Trophoblast cell (in vitro differentiated cells and primary cell): ENCODE measurements at regions not wholly inside any gene's neighbourhood (a gene's known extent, or its start where the extent isn't known, plus 50 kb on each side); places are given as distances from the start of the nearest gene placed in this dataset.

Experiments
- DNase-seq, 2 donors: peaks; one replicate each; pipeline ENCODE4 v3.0.0-alpha.2; 2016
- H2AFZ ChIP-seq: 2 replicates; pipeline ENCODE4 v1.6.1; 2013; ENCODE audit warnings: low read length, moderate library complexity, mild to moderate bottlenecking; ENCODE audit not compliant: insufficient read depth, poor library complexity
- H2AK5ac ChIP-seq: 2 replicates; pipeline ENCODE4 v1.6.1; 2013; ENCODE audit warnings: mild to moderate bottlenecking, low read length
- H2BK120ac ChIP-seq: 2 replicates; pipeline ENCODE4 v1.6.1; 2013; ENCODE audit warnings: low read length, mild to moderate bottlenecking, moderate library complexity; ENCODE audit not compliant: insufficient read depth, poor library complexity
- H2BK12ac ChIP-seq: 2 replicates; pipeline ENCODE4 v1.6.1; 2013; ENCODE audit warnings: mild to moderate bottlenecking, low read length, moderate library complexity
- H2BK5ac ChIP-seq: 2 replicates; pipeline ENCODE4 v1.6.1; 2013; ENCODE audit warnings: low read length, low read depth, moderate library complexity, mild to moderate bottlenecking; ENCODE audit not compliant: poor library complexity
- H3K14ac ChIP-seq: 2 replicates; pipeline ENCODE4 v1.6.1; 2013; ENCODE audit warnings: mild to moderate bottlenecking, low read length
- H3K18ac ChIP-seq: 2 replicates; pipeline ENCODE4 v1.6.1; 2013; ENCODE audit warnings: mild to moderate bottlenecking, low read length
- H3K23ac ChIP-seq: 2 replicates; pipeline ENCODE4 v1.6.1; 2013; ENCODE audit warnings: low read length
- H3K27ac ChIP-seq: 2 replicates; pipeline ENCODE4 v1.5.1; 2013; ENCODE audit warnings: low read depth, mild to moderate bottlenecking, inconsistent platforms, low read length, moderate library complexity
- H3K27me3 ChIP-seq: 2 replicates; pipeline ENCODE4 v1.6.1; 2013; ENCODE audit warnings: inconsistent platforms, mild to moderate bottlenecking, low read length, moderate library complexity; ENCODE audit not compliant: insufficient read depth
- H3K36me3 ChIP-seq, 2 experiments: 1 replicate in 1 of 2; 2 replicates in 1 of 2; pipeline ENCODE4 v1.6.1; 2013; ENCODE audit warnings: low read length in 2 of 2, mild to moderate bottlenecking in 2 of 2, moderate library complexity in 1 of 2; ENCODE audit not compliant: insufficient read depth in 2 of 2, control insufficient read depth in 1 of 2
- H3K4ac ChIP-seq: 2 replicates; pipeline ENCODE4 v1.6.1; 2013; ENCODE audit warnings: low read depth, mild to moderate bottlenecking, low read length, moderate library complexity
- H3K4me1 ChIP-seq, 2 experiments: 1 replicate in 1 of 2; 2 replicates in 1 of 2; pipeline ENCODE4 v1.6.1; 2013; ENCODE audit warnings: low read length in 2 of 2, mild to moderate bottlenecking in 2 of 2, moderate library complexity in 1 of 2; ENCODE audit not compliant: insufficient read depth in 2 of 2, control insufficient read depth in 1 of 2
- H3K4me2 ChIP-seq: 2 replicates; pipeline ENCODE4 v1.6.1; 2013; ENCODE audit warnings: inconsistent platforms, mild to moderate bottlenecking, low read length, moderate library complexity
- H3K4me3 ChIP-seq: 2 replicates; pipeline ENCODE4 v1.5.1; 2013; ENCODE audit warnings: mild to moderate bottlenecking, low read depth, low read length, inconsistent platforms
- H3K79me1 ChIP-seq: one replicate; pipeline ENCODE4 v1.6.1; 2013; ENCODE audit warnings: low read length
- H3K79me2 ChIP-seq: 2 replicates; pipeline ENCODE4 v1.6.1; 2013; ENCODE audit warnings: low read length, mild to moderate bottlenecking; ENCODE audit not compliant: control insufficient read depth, insufficient read depth, poor library complexity
- H3K9ac ChIP-seq: 2 replicates; pipeline ENCODE4 v1.6.1; 2013; ENCODE audit warnings: mild to moderate bottlenecking, low read length
- H3K9me3 ChIP-seq: 2 replicates; pipeline ENCODE4 v1.6.1; 2013; ENCODE audit warnings: low read depth, mild to moderate bottlenecking, control low read depth, inconsistent platforms, low read length; ENCODE audit not compliant: insufficient read depth
- H4K12ac ChIP-seq: 2 replicates; pipeline ENCODE4 v1.6.1; 2013; ENCODE audit warnings: low read depth, mild to moderate bottlenecking, low read length, moderate library complexity
- H4K8ac ChIP-seq: 2 replicates; pipeline ENCODE4 v1.6.1; 2013; ENCODE audit warnings: low read depth, mild to moderate bottlenecking, low read length, moderate library complexity
- H4K91ac ChIP-seq: one replicate; pipeline ENCODE4 v1.6.1; 2013; ENCODE audit warnings: low read depth, mild to moderate bottlenecking, low read length, moderate library complexity
- WGBS: extraction: QIAGEN DNeasy Blood & Tissue Kit; methylation state at CpG from one replicate; pipeline ENCODE4 v1.1.7; 2013; ENCODE audit warnings: missing lambda C conversion rate; ENCODE audit not compliant: insufficient read length, insufficient coverage; ENCODE audit errors: extremely low coverage; 5-methylcytosine and 5-hydroxymethylcytosine counted together

GRCh38 chr1:4973341-4973740 is 318.9 kb downstream of the AJAP1 start:
- Histone ChIP-seq H4K91ac (no peak overlapping the region), H3K14ac (no peak overlapping the region), H2BK120ac (no peak overlapping the region), H4K8ac (no peak overlapping the region), H3K18ac (no peak overlapping the region), H3K79me1 (no peaks in the 10 kb centered on the region), H3K36me3 (no peaks in the 10 kb centered on the region), H3K4me1 (no peaks in the 10 kb centered on the region), H3K79me2 (no peaks in the 10 kb centered on the region), H3K4me2 (no peak overlapping the region), H2AK5ac (no peak overlapping the region), H3K4ac (no peak overlapping the region), H2AFZ (no peak overlapping the region), H3K9ac (no peak overlapping the region), H3K9me3 (peaks cover 2% of the 10 kb centered on the region), H4K12ac (no peak overlapping the region), H3K27ac (no peak overlapping the region), H2BK5ac (no peak overlapping the region), H3K27me3 (no peaks in the 10 kb centered on the region), H3K4me3 (no peak overlapping the region), H2BK12ac (no peak overlapping the region), H3K23ac (no peak overlapping the region)
- no peak for DNase-seq
- no CpG with 5 or more reads among the region's 10 CpGs for WGBS

DNA sequence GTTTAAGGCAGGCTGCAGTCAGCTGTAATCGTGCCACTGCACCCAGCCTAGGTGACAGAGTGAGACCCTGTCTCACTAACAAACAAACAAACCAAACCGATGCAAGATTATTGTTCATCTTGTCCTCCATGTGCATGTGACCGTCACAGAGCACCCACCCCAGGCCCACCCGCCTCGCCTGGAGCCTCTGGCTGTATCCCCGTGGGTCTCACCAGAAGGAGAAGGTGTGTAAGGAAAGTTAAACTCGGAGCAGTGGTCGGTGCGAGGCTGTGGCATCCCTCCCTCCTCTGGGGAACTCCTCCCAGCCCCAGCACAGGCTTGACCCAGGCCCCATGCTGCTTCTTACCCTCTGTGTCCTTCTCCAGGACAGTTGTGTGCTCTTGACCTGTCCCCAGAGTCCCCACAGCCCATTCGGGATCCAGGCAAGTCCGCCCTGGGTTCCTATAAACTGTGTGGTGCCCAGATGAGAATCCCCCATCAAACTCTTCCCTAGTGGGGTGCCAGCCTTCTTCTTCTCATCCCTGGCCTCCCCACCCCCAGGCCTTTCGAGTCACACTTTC is 318.4 kb downstream of the AJAP1 start:
- H3K27me3 ChIP-seq, result no peaks in the 10 kb centered on the region
- no peaks in the 10 kb centered on the region for H3K79me2 ChIP-seq
- H3K4me3 ChIP-seq, result no peak overlapping the region
- H3K4me2 ChIP-seq, result no peak overlapping the region
- H2BK120ac ChIP-seq, result no peak overlapping the region
- H4K12ac ChIP-seq, result no peak overlapping the region
- no peak overlapping the region for H2AK5ac ChIP-seq
- H3K9me3 ChIP-seq, result peaks cover 2% of the 10 kb centered on the region
- H2AFZ ChIP-seq, result no peak overlapping the region
- H3K9ac ChIP-seq, result no peak overlapping the region
- no peak overlapping the region for H3K23ac ChIP-seq
- no peaks in the 10 kb centered on the region for H3K79me1 ChIP-seq
- H2BK12ac ChIP-seq, result no peak overlapping the region
- no peaks in the 10 kb centered on the region for H3K4me1 ChIP-seq
- H2BK5ac ChIP-seq, result no peak overlapping the region
- H3K4ac ChIP-seq, result no peak overlapping the region
- no peak overlapping the region for H3K18ac ChIP-seq
- H4K8ac ChIP-seq, result no peak overlapping the region
- no CpG with 5 or more reads among the region's 12 CpGs for WGBS
- H3K36me3 ChIP-seq, result no peaks in the 10 kb centered on the region
- no peak overlapping the region for H3K27ac ChIP-seq
- no peak overlapping the region for H4K91ac ChIP-seq
- no peak overlapping the region for H3K14ac ChIP-seq
- no peak for DNase-seq

GRCh38 chr1:4971666-4972065 is 317.3 kb downstream of the AJAP1 start:
- H2BK12ac ChIP-seq, result no peak overlapping the region
- no peak overlapping the region for H2BK120ac ChIP-seq
- H3K4me1 ChIP-seq, result no peaks in the 10 kb centered on the region
- H2AFZ ChIP-seq, result no peak overlapping the region
- H3K4ac ChIP-seq, result no peak overlapping the region
- no peak overlapping the region for H3K23ac ChIP-seq
- H2AK5ac ChIP-seq, result no peak overlapping the region
- H3K27me3 ChIP-seq, result no peaks in the 10 kb centered on the region
- H3K9me3 ChIP-seq, result peaks cover 7% of the 10 kb centered on the region
- no peaks in the 10 kb centered on the region for H3K79me2 ChIP-seq
- no peak for DNase-seq
- H3K4me2 ChIP-seq, result no peak overlapping the region
- no peak overlapping the region for H3K27ac ChIP-seq
- no peak overlapping the region for H3K4me3 ChIP-seq
- H2BK5ac ChIP-seq, result no peak overlapping the region
- no peak overlapping the region for H3K18ac ChIP-seq
- no peak overlapping the region for H4K91ac ChIP-seq
- H3K36me3 ChIP-seq, result no peaks in the 10 kb centered on the region
- no CpG with 5 or more reads among the region's 3 CpGs for WGBS
- no peaks in the 10 kb centered on the region for H3K79me1 ChIP-seq
- no peak overlapping the region for H4K8ac ChIP-seq
- H3K14ac ChIP-seq, result no peak overlapping the region
- H4K12ac ChIP-seq, result no peak overlapping the region
- no peak overlapping the region for H3K9ac ChIP-seq

DNA sequence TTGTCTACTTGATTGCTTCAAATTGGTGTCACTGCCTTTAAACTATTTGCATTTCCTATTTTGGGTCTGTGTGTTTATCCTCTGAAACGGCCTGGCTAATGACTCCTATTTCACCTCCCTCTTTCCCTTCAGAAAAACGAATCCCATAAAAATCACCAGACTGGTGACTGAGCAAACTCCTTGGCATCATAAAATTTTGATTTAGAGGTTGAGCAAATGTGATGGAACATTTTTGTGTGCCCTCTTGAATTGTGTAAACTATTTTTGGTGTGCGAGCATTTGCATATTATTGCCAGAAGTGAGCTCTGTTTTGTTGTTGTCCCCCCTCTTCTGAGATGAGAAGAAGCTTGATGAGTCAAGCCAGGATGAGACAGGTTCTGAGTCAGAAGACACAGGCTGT is 316.1 kb downstream of the AJAP1 start:
- no peak overlapping the region for H4K12ac ChIP-seq
- WGBS, result no CpG with 5 or more reads among the region's 3 CpGs
- peaks cover 9% of the 10 kb centered on the region for H3K9me3 ChIP-seq
- no peak overlapping the region for H3K4ac ChIP-seq
- no peak overlapping the region for H3K23ac ChIP-seq
- H3K27me3 ChIP-seq, result no peaks in the 10 kb centered on the region
- DNase-seq, result no peak
- H2BK120ac ChIP-seq, result no peak overlapping the region
- no peaks in the 10 kb centered on the region for H3K79me2 ChIP-seq
- no peak overlapping the region for H3K4me2 ChIP-seq
- H2BK12ac ChIP-seq, result no peak overlapping the region
- H3K27ac ChIP-seq, result no peak overlapping the region
- H3K4me1 ChIP-seq, result no peaks in the 10 kb centered on the region
- H3K14ac ChIP-seq, result no peak overlapping the region
- no peak overlapping the region for H3K9ac ChIP-seq
- no peak overlapping the region for H2AK5ac ChIP-seq
- no peak overlapping the region for H2BK5ac ChIP-seq
- no peak overlapping the region for H2AFZ ChIP-seq
- no peak overlapping the region for H3K4me3 ChIP-seq
- H3K18ac ChIP-seq, result no peak overlapping the region
- no peaks in the 10 kb centered on the region for H3K79me1 ChIP-seq
- no peaks in the 10 kb centered on the region for H3K36me3 ChIP-seq
- H4K91ac ChIP-seq, result no peak overlapping the region
- H4K8ac ChIP-seq, result no peak overlapping the region
